HG02678 (cell line): ENCODE measurements at regions not wholly inside any gene's neighbourhood (a gene's known extent, or its start where the extent isn't known, plus 50 kb on each side); places are given as distances from the start of the nearest gene placed in this dataset.

ENCODE experiments used
- ATAC-seq: cut with Tn5 transposase; IDR thresholded peaks from one replicate; pipeline ENCODE4 v1.9.1; 2021; ENCODE audit warnings: mild to moderate bottlenecking, moderate library complexity; ENCODE audit not compliant: unreplicated experiment

DNA sequence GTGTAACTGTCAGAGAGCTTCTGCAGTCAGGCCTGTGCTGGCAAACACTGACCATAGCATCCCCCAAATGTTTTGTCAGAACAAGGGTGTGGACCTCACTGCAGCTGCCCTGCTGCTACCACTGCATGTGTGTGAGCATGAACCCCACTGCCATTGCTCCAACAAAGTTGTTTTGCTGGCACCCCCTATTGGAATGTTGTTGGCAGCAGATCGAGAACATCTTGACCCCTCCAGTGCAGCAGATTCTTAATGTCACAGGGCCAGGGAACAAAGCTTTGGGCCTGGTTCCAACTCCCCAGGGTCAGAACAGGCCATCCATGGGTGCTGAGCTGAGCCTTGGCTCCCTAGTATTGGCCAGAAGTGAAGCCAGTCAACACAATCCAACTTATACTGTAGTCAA lies 1537.4 kb downstream of the NCAM2 start:
- no peak for ATAC-seq

DNA sequence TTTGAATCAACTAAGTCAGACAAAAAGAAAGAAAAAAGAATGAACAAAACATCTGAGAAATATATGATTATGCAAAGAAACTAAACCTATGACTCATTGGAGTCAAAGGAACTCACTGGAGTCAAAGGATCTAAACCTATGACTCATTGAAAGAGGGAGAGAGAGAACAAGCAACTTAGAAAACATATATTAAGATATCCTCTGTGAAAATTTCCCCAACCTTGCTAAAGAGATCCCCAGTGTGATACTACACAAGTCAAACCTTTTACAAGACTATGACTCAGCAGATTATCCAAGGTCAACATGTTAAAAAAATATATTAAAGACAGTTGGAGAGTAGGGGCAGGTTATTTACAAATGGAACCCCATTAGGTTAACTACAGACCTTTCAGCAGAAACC lies 1538.3 kb downstream of the NCAM2 start:
- ATAC-seq, result no peak

DNA sequence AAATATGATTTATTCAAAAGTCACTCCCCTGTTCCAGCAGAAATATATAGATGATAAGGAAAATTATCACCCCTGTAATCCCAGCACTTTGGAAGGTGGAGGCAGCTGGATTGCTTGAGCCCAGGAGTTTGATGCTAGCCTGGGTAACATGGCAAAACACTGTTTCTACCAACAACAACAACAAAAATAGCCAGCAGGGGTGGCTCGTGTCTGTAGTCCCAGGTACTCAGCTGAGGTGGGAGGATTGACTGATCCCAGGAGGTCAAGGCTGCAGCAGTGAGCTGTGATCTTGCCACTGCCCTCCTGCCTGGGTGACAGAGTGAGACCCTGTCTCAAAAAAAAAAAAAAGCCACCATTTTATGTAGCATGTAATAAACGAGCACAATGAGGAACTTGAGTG lies 1546.5 kb downstream of the NCAM2 start:
- ATAC-seq, result no peak

DNA sequence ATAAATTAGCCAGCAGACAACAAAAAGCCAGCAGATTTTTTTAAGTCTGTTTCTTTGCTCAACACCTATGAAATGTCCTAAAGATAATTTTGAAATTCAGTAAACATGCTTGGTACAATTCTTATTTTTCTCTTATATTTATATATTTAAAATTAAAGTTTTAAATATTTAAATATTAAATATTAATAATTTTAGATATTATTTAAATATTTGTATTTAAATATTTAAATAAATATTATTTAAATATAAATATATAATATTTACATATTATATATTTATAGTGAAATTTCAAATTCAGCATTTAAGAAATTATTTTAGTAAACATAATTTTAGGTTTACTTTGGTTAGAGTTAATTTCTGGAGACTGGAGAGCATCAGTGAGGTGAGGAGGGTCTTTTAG lies 1554.2 kb downstream of the NCAM2 start:
- no peak for ATAC-seq

DNA sequence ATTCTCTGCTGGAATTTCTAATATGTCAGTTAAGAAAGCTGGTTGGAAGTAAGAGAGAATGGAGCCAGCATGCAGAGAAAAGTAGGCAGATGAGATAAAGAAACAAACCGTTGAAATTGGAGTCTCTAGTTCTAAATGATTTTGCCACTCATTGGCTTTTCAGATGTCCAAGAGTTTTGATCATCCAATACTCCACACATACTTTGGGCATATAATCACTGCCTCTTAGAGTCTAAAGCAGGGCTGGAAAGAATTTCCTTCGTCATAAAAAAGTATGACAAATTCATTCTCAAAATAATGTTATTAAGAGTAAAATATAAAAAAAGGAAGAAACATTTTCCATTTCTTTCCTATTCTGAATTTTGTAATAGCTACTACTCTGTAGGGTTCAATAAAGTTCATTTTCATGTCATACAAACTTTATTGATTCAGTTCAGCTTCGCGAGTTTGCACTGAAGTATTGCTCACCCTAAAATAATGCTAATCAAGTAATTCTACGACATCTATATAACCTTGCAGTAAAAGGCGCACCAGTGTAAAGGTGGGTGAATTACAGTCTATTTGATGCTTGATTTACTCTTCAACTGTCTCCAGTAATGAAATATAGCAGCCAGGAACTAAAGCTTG lies 1556.6 kb downstream of the NCAM2 start:
- no peak for ATAC-seq

DNA sequence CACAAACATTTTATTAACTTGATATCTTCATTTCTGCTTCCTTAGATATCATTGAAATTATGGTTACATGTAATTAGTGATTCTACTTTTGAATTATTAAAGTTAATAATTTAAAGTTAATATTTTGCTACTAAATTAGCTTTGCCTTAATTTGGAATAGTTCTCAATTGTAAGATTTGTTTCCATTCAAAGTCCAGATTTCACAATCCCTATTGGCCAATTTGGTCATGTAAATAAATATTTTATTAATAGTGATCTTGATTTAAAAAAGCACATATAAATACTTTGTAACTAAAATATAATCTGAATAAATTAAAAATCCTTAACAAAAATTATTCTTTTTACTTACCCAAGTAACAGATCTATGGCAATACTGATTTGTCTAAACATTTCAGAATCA lies 1558.6 kb downstream of the NCAM2 start:
- no peak for ATAC-seq

DNA sequence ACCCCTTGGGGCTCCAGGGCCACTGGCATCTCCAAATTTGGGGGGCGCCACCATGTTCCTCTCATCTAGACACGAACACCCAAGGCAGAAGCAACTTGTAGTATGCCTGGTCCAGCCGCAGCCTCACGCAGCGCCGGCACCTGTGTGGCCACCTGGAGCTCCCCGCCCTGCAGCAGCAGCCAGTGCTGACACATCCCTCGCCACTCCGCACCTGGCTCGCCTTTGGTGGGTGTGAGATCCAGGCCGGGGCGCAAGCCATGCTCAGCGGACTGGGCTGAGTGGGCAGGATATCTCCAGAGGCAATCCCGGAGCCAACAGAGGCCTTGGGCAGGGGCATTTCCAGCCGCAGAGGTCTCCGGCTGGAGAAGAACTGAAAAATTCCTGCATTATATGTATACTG lies 1563.7 kb downstream of the NCAM2 start:
- no peak for ATAC-seq

DNA sequence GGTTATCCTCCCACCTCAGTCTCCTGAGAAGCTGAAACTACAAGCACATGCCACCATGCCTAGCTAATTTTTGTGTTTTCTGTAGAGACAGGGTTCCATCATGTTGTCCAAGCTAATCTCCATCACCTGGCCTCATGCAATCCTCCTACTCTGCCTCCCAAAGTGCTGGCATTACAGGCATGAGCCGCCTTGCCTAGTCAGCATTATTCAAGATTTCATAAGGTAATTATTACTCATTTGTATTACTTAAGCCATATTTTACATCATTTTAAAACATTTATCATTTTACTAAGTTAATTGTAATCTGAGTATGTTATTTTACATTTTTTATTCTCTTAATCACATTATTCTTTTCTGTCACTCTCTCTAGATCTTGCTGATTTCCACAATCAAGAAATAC lies 1575.6 kb downstream of the NCAM2 start:
- no peak for ATAC-seq

DNA sequence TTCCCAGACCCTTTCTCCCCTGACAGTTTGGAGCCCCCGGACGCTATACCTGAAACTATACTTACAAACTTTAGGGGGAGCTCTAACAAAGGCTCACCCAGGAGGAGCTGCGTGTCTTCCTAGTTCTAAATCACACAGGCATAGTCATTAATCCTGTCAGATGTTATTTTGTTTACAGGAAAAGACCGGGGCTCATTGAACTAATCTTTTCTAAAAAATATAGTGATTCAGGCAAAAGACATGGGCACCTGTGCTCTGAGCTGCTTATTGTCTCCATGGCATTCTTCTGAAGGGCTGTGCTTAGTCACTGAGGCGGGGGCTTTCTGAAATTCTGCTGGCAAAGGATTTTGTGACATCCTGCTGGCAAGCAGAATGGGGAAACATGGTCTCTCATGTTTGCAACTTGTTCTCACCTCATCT lies 1577.0 kb downstream of the NCAM2 start:
- ATAC-seq, result no peak

DNA sequence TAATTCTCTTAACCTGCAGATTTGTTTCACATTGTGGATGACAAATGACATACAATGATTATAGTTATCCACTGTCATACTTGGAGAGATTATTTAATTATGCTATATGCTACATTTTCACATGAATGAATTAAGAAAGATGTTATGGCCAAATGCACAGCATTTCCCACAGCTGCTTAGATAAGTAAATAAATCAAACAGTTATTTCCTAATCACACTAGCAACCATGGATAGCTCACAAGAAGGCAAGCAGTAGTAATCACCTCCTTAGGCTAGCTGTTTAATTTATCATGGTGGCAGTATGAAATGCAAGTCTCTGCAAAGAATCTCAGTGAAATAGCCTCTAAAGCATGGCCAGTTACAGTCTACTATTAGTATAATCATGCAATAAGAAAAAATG lies 1581.5 kb downstream of the NCAM2 start:
- no peak for ATAC-seq

DNA sequence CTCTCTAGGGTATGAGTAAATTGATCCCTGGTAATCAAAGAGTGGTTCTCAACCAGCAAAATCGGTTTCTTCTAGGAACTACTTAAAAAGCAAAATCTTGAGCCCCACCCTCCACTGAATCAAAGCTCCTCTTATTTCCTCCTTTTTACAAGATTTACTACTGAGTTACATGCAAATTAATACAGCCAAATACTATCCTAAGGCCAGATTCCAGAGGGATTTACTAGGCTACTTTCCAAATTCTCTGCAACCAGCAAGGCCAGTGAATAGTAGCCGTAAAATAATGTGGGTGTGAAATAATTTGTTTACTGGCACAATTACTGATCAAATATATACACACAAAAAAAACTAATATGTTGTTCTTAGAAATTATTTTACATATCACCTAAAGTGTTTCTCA lies 1583.8 kb downstream of the NCAM2 start:
- no peak for ATAC-seq

DNA sequence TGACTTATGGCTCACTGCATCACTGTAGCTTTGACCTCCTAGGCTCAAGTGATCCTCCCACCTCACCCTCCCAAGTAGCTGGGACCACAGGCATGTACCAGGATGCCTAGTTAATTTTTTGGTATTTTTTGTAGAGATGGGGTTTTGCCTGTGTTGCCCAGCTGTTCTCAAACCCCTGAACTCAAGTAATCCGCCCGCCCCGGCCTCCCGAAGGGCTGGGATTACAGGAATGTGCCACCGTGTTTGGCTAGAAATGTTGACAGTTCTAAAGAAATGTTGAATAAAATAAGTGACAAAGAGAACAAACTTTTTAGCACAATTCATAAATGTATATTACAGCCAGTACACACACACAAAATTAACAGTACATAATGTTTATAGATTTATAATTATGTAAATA lies 1586.1 kb downstream of the NCAM2 start:
- ATAC-seq, result no peak

DNA sequence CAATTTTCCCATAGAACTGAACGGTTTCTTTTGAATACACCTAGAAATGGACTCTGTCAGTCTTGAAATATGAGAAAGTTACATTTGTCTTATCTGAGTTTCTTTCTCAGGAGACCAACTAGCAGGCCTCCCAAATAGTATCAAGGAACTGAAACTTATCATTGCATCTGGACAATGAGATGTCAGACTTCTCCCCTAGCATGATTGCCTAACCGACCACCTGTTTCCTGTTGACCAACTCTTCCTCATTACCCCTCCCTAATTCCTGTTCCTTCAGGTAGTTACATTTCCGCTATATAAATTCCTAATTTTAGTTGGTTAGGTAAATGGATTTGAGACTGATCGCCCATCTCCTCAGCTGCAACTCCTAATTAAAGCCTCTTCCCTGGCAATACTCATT lies 1587.3 kb downstream of the NCAM2 start:
- no peak for ATAC-seq

DNA sequence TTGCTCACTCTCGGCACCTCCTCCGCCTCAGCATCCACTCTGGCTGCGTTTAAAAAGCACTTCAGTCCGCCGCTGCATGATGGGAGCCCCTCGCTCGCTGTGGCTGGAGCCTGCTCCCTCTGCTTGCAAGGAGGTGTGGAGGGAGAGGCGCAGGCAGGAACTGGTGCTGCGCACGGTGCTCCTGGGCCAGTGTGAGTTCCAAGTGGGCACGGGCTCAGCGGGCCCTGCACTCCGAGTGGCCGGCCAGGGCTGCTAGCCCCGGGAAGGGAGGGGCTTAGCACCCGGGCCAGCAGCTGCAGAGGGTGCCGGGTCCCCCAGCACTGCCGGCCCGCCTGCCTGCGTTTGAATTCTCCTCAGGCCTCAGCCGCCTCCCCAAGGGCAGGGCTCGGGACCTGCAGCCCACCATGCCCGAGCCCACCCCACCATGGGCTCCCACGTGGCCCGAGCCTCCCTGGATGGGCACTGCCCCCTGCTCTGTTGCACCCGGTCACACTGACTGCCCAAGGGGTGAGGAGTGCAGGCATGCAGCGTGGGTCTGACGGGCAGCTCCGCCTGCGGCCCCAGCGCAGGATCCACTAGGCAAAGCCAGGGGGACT lies 1599.5 kb downstream of the NCAM2 start:
- no peak for ATAC-seq

DNA sequence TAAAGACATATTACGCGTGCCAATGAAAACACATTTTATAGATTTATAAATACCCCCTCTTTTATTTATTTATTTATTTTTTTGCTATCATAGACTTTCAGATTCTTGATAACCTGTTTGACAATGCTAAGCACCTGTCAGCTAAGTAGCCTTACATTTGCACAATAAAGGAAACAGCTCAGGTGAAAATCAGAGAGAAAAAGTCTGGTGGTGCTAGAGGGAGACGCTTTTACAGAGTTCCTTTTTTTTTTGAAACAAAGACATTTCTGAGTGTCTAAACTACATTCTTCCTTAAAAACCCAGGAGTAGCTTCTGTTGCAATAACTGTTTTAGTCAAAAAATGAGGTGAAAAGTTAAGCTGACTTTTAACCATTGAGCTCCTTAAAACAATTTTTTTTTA lies 1611.6 kb downstream of the NCAM2 start:
- no peak for ATAC-seq

DNA sequence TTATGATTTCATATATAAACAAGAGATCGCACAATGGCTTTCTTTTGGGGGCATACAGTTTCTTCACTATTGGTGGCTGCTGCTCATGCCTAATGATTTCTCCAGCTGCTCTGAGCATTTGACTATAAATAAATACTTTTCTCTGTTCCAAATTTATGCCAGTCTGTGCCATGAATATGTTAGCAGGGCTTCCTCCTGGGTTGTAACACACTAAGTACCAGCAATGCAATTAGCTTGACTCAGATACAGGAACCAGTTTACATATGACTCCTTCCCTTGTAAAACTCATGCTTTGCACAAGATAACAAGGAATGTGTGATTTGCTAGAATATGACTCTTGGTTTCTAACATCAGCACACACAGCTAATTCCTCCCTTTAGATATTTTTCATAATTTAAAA lies 1629.7 kb downstream of the NCAM2 start:
- ATAC-seq, result no peak

DNA sequence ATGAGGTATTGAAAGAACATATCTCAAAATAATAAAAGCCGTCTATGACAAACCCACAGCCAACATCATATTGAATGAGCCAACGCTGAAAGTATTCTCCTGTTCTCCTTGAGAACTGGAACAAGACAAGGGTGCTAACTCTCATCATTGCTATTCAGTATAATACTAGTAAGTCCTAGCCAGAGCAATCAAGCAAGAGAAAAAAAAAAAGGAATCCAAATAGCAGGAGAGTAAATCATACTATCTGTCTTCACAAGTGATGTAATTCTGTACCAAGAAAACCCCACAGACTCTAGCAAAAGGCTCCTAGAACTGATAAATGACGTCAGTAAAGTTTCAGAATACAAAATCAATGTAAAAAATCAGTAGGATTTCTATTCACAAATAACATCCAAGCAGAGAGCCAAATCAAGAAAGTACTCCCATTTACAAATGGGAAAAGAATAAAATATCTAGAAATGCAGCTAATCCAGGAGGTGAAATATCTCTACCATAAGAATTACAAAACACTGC lies 1632.8 kb downstream of the NCAM2 start:
- ATAC-seq, result no peak

DNA sequence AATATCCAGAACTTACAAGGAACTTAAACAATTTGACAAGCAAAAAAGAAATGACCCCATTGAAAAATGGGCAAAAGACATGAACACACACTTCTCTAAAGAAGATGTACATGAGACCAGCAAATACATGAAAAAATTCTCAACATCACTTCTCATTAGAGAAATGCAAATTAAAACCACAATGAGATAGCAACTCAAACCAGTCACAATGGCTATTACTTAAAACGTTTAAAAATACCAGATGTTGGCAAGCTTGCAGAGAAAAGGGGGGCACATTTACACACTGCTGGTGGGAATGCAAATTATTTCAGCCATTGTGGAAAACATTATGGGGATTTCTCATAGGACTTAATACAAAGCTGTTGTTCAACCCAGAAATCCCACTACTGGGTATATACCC lies 1634.0 kb downstream of the NCAM2 start:
- ATAC-seq, result no peak

DNA sequence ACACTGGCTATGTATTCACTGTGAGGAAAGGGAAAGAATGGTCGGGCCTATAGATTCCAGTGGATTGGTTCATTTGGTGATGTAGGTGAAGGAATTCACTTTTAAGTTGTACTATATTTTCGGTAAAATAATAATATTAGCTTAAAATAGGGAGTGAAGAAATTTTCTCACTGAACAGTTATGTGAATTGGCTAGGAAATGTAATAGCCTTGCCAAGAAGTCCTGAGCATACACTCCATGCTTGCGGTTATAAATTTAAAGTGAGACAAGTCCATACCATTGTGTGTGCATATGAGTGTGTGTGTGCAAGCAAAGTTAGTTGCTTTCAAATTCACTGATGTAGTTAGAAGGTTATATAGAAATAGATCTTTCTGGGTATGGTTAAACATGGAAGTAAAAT lies 1651.0 kb downstream of the NCAM2 start:
- no peak for ATAC-seq

DNA sequence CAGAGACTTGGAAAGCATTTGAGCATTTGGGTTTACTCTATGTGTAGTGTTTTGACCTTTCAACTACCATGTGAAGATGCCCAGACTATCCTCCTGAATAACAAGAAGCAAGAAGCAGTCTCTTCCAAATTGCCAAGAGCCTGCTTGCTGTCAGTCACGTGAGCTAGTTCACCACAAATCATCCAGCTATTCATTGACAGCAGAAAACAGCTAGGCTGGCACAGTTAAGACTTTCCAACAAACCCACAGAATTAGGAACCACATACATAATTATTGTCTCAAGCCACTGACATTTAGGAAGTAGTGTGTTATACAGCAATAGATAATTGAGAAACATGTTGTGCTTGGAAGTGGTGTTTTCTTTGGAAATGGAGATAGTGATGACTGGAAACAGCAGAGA lies 1652.0 kb downstream of the NCAM2 start:
- ATAC-seq, result no peak

DNA sequence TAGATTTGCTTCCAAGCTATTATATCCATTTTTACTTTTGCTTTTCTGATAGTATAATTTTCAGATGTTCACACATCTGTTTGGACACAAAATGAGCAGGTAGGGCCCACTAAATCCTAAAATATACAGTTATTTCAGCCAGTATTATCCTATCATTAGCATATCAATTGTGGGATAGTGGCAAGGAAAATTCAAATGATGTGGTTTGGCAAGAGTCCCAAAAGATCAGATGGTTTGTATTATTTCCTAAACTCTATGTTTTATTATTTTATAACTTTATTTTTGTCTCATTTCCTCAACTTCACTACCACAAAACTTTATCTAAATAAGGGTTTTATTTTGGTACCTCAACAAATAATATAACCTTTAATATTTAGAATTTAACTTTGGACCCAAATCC lies 1659.6 kb downstream of the NCAM2 start:
- ATAC-seq, result no peak

DNA sequence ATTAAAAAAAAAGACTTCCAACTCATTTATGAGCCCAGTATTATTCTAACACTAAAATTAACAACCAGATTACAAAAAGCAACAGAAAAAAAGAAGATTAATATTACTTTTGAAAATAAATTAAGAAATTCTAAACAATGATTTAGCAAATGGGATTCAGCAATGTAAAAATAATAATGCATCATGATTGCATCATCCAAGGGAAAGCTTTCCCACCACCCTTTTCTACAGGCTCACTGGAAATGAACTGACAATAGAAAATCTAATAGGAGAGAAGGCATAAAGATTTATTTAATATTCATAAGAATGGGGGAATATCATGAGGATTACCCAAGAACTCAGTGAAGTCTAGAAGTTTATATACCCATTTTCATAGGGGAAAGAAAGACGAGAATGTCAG lies 1671.9 kb downstream of the NCAM2 start:
- ATAC-seq, result no peak

DNA sequence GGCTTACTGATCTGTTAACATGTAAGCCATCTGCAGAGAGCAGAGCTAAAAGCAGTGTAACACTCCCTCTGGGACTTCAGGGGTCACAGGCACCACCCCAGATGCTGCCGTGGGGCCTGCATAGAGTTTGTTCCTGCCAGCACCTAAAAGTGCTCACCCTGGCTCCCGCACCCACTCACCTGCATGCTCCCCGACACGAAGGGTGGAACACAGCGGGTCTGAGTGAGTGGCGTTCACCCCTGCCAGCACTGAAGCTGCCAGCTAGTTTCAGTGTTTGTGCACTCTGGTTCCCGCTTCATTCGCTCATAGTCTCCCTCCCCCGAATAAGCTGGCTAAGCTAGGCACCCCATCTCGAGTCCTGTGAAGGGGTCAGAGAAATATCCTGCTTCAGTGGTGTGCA lies 1681.0 kb downstream of the NCAM2 start:
- no peak for ATAC-seq
